Choroid plexus epithelial cell (primary cell): ENCODE measurements at regions not wholly inside any gene's neighbourhood (a gene's known extent, or its start where the extent isn't known, plus 50 kb on each side); places are given as distances from the start of the nearest gene placed in this dataset.

Source experiments
- DNase-seq: peaks from one replicate; pipeline ENCODE4 v3.0.0-alpha.2; 2010; ENCODE audit warnings: low read depth
- H3K4me3 ChIP-seq: 2 replicates; pipeline ENCODE4 v1.5.1; 2011; ENCODE audit warnings: low read depth, mild to moderate bottlenecking, control low read depth, low read length, moderate library complexity
- TF ChIP-seq, protein P1 (sequence below): conservative IDR thresholded peaks from 2 replicates; pipeline ENCODE4 v1.5.1; 2011; ENCODE audit warnings: low read depth, mild to moderate bottlenecking, control low read depth, inconsistent platforms, low read length, moderate library complexity

- no peak overlapping the region for H3K4me3 ChIP-seq
- peak; percentile 30 for DNase-seq
- TF ChIP-seq, protein P1, sequence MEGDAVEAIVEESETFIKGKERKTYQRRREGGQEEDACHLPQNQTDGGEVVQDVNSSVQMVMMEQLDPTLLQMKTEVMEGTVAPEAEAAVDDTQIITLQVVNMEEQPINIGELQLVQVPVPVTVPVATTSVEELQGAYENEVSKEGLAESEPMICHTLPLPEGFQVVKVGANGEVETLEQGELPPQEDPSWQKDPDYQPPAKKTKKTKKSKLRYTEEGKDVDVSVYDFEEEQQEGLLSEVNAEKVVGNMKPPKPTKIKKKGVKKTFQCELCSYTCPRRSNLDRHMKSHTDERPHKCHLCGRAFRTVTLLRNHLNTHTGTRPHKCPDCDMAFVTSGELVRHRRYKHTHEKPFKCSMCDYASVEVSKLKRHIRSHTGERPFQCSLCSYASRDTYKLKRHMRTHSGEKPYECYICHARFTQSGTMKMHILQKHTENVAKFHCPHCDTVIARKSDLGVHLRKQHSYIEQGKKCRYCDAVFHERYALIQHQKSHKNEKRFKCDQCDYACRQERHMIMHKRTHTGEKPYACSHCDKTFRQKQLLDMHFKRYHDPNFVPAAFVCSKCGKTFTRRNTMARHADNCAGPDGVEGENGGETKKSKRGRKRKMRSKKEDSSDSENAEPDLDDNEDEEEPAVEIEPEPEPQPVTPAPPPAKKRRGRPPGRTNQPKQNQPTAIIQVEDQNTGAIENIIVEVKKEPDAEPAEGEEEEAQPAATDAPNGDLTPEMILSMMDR, result peak; percentile 63
Observed at GRCh38 chrX:124211312-124211942, 121.0 kb upstream of the TEX13D start.

GRCh38 chrX:124212622-124213021 is 119.8 kb upstream of the TEX13D start:
- TF ChIP-seq, protein P1, result no peak
- H3K4me3 ChIP-seq, result no peak overlapping the region
- DNase-seq, result no peak

GRCh38 chrX:124215786-124216185 is 116.7 kb upstream of the TEX13D start:
- DNase-seq, result no peak
- H3K4me3 ChIP-seq, result no peak overlapping the region
- TF ChIP-seq, protein P1, result no peak

DNA sequence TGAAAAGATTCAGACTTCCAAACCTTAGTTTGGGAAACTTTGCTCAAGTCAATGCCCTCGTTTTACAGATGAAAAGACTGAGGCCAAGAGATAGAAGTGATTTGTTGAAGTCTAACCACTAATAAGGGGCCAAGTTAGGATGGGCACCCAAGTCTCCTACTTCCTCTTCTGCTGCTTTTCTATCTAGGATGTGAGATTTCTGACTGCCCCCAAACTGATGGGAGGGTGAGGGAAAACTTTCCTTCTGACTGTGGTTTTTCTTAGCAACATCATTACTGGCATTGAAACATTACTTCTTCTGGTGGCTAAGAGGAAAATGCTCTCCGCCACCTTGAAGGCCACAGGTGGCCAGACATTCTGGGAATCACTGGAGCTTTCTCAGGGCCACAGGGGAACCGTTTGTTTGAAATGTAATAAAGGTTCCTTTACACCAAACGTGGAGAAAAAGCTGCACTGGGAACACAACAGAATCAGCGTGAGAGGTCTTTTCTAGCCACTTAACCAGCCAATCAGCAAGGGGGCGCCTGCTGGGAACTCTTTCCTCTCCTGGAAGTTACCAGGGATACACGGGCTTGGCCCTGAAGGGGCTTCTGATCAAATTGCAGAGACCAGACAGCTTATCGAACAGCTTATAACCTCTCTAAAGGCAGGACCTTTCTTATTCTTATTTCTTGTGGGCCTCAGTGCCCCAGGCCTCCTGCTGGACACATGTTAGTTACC is 115.9 kb upstream of the TEX13D start:
- no peak overlapping the region for H3K4me3 ChIP-seq
- TF ChIP-seq, protein P1, result no peak
- no peak for DNase-seq

- TF ChIP-seq, protein P1, result no peak
- DNase-seq, result no peak
- no peak overlapping the region for H3K4me3 ChIP-seq
Observed at GRCh38 chrX:124217304-124218251, 114.9 kb upstream of the TEX13D start.

DNA sequence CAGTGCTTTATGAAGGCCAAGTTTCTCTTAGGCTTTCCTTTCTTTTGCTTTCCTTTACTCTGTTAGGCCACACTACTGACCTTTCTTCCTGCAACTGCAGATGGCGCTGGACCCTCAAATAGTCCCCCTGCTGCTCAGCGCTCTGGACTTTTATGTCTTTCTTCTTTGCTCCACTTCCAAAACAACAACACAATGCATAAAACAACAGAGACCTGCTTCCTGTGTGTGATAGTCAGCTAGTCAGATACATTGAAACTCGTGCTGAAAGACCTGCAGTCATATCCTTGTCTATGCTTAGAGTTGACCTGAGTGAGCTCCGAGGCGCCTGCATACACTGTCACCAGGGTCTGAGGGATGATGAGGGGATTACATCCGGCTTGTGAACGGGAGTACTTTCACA is 108.9 kb upstream of the TEX13D start:
- no peak overlapping the region for H3K4me3 ChIP-seq
- TF ChIP-seq, protein P1, result no peak
- DNase-seq, result no peak
